NOMO-1 treated with DMSO at 0.1 percent for 48 hours (cell line): ENCODE measurements at regions not wholly inside any gene's neighbourhood (a gene's known extent, or its start where the extent isn't known, plus 50 kb on each side); places are given as distances from the start of the nearest gene placed in this dataset.

Source experiments
- DNase-seq: peaks from one replicate; lab custom pipeline; 2025; ENCODE audit not compliant: unreplicated experiment; lab: John Stamatoyannopoulos, UW

GRCh38 chr11:23542816-23543215 lies 682.5 kb upstream of the CCDC179 start:
- no peak for DNase-seq

DNA sequence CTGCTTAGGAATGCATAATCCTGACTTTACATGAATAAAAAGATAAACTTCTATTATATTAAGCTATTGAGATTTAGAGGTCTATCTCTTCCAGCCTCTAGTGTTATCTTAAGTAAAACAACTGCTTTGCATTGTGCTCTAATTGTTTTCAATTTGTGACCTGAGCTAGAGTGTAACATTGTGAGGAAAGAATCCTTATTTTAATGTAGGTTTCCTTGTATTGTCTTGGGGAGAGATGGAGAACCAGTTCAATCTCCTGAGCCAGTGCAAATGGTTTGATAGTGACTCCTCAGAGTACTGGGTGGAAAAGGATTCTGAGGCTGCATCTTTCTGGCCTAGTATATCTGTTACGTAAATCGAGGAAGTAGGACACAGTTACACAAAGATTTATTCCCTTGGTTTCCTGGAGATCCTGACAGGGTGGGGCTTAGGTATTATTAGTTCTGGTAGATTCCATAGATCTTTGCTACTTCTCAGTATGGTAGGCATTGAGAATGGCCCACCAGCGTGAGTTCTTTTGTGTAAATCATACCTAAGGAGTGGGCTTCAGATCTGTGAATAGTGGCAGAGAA lies 683.5 kb upstream of the CCDC179 start:
- DNase-seq = no peak

GRCh38 chr11:23551706-23552105 lies 691.4 kb upstream of the CCDC179 start:
- DNase-seq = no peak

- no peak for DNase-seq
Measured at GRCh38 chr11:23554002-23554401, 693.7 kb upstream of the CCDC179 start.

DNA sequence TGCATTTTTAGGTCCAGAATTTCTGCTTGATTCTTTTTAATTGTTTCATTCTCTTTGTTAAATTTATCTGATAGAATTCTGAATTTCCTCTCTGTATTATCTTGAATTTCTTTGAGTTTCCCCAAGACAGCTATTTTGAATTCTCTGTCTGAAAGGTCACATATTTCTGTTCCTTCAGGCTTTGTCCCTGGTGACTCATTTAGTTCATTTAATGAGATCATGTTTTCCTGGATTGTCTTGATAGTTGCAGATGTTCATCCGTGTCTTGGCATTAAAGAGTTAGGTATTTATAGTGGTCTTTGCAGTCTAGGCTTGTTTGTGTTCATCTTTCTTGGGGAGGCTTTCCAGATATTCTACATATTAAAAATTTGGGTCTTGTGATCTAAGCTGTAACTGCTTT lies 694.8 kb upstream of the CCDC179 start:
- no peak for DNase-seq

GRCh38 chr11:23556163-23556750 lies 696.0 kb upstream of the CCDC179 start:
- DNase-seq = no peak

DNA sequence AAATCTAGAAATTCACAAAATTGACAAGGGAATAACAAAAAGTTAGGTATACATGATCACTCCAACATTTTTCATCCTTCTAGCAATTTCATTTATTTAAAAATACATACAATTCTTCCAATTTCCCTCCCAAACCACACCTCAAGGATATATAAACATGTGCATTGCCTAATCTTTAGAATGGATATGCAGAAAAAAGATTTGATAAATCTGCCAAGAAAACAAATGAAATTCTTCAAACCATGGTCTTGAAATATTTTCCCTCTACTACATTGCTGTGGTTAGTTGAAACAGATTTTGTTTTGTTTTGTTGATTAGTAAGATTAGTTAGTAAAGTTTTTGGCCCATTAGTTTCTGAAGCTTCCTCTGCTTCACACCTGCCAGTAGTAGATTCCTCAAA lies 703.3 kb upstream of the CCDC179 start:
- DNase-seq = no peak

GRCh38 chr11:23564370-23564769 lies 704.1 kb upstream of the CCDC179 start:
- DNase-seq = no peak

DNA sequence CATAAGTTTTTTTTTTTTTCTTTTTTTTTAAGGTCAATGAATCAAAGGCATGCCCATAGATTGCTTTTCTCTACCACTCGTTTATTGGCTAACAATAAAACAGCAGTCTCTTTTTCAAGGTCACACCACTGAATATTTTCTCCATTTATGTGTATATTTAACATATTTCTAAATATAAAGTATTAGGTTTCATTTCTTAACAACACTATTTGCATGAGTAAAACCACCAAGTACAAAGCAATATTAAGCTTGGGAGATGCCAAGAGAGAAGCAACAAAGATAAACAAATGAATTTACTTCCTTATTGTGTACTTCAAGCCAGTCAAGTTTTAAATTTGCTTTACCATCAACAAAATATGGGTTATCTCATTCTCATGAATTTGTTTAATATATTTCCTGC lies 708.9 kb upstream of the CCDC179 start:
- DNase-seq = no peak

DNA sequence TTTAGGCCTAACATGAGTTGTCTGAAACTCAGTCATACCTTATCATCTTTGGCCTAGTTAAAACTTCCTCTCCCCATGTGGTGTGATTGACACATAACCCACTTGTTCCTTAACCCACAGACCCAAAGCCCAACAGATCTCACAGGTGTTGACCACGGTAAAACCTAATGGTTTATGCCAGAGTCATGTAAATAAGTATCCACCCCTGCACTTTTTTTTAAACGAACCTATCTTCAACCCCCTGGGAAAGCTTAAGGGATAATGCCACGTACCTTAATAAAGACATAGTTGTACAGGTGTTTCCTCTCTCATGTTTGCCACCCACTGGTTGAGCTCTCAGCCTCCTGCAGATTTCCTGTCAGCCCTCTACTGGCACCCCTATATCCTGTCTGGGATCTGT lies 709.3 kb upstream of the CCDC179 start:
- DNase-seq = no peak

GRCh38 chr11:23570828-23571227 lies 710.6 kb upstream of the CCDC179 start:
- no peak for DNase-seq

DNA sequence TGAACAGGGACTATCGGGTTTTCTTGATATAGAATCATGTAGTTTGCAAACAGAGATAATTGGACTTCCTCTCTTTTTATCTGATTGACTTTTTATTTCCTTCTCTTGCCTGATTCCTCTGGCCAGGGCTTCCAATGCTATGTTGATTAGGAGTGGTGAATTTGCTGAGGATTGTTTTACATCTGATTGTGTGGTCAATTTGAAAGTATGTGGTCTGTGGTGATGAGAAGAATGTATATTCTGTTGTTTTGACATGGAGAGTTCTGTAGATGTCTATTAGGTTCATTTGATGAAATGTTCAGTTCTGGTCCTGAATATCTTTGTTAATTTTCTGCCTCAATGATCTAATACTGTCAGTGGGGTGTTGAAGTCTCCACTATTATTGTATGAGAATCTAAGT lies 713.2 kb upstream of the CCDC179 start:
- no peak for DNase-seq

- no peak for DNase-seq
Measured at GRCh38 chr11:23574149-23574548, 713.9 kb upstream of the CCDC179 start.

DNA sequence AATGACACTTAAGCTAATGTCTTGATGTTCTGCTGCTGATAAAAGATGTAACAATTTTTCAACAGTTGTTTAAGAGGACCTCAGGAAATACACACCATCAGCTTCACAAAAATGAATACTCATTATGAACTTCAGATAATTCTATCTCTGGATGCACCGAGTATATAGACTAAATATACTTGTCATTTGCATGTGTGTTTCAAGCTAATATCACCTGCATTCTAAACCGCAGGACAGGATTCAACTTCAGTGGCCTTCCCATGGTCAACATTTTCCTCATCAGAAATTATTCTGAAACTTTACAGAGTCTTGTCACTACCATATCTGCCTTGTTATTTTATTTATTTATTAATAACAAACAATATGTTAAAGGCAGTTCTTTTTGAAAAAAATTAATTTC lies 717.0 kb upstream of the CCDC179 start:
- no peak for DNase-seq

GRCh38 chr11:23585416-23586104 lies 725.3 kb upstream of the CCDC179 start:
- DNase-seq = no peak

GRCh38 chr11:23586173-23586572 lies 725.9 kb upstream of the CCDC179 start:
- DNase-seq = no peak

- no peak for DNase-seq
Measured at GRCh38 chr11:23590596-23591308, 730.5 kb upstream of the CCDC179 start.

DNA sequence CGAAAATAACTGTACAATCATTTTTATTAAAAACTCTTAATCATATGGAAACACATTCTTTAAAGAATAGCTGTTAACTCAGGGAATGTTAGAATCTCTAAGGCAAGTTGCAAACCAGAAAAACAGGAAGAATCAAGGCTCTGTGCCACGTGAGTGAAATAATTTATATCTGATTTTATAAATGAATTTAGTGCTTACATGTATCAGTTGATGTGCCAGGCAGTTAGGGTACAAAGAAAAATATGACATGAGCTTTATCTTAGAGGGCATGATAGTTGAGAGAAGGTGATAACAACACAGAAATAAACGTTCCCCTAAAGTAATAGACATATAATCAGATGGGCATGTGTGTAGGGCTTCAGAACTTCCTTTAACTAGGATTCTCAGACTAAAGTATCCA lies 734.5 kb upstream of the CCDC179 start:
- no peak for DNase-seq

- no peak for DNase-seq
Measured at GRCh38 chr11:23604966-23605365, 744.7 kb upstream of the CCDC179 start.

GRCh38 chr11:23606191-23606590 lies 745.9 kb upstream of the CCDC179 start:
- DNase-seq = no peak

- DNase-seq = no peak
Measured at GRCh38 chr11:23611726-23612125, 751.5 kb upstream of the CCDC179 start.

- DNase-seq = no peak
Measured at GRCh38 chr11:23620617-23621016, 760.3 kb upstream of the CCDC179 start.
